ENCODE measurements at regions not wholly inside any gene's neighbourhood (a gene's known extent, or its start where the extent isn't known, plus 50 kb on each side); places are given as distances from the start of the nearest gene placed in this dataset.

DNA sequence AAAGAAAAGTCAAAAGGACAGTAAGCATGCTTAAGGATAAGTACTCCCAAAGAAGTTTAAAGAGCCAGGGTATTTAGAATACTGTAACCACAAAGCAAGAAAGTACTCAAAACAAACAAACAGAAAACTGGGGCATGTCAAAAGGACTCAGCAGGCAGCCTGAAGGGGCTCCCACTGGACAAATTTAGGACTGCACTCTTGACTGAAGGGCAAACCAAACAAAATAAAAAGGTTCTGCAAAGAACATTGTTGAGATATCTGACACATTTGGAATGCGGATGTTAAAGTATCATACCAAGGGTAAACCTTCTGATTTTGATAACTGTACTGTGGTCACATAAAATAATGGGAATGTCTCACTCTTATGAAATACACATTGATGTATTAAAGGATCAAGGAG, 157.4 kb downstream of the TNFSF13B start:
- intact Hi-C loops (cut with micrococcal nuclease) = no loop called here
- ChIA-PET POLR2A (no interaction called here), CTCF (no interaction called here)
- H4K20me1 ChIP-seq (ENCODE audit: control insufficient read depth, insufficient read depth, low read length, poor library complexity, severe bottlenecking) = no peaks in the 10 kb centered on the region
- no CpG with 5 or more reads among the region's 1 CpG for WGBS (ENCODE audit: insufficient coverage)
- H3K9me3 ChIP-seq (ENCODE audit: control extremely low read depth in 1 of 3, control insufficient read depth in 2 of 3, insufficient read depth in 1 of 3, low read length in 2 of 3) = no peaks in the 10 kb centered on the region
- no peak for DNase-seq
- no peaks in the 10 kb centered on the region for H3K36me3 ChIP-seq (replicated peaks in 1 of 2; ENCODE audit: control extremely low read depth in 1 of 2, control insufficient read depth in 1 of 2, extremely low read depth in 1 of 2, insufficient read depth in 2 of 2, low read length in 1 of 2)
- H3K4me1 Mint-ChIP-seq = no peaks in the 10 kb centered on the region
- no peak overlapping the region for H3K9ac ChIP-seq (ENCODE audit: low read length)
- H3K27ac ChIP-seq (ENCODE audit: low read length in 2 of 2) = no peak overlapping the region
- H3K4me3 ChIP-seq (ENCODE audit: control extremely low read depth in 1 of 5, extremely low read depth in 1 of 5, insufficient read depth in 1 of 5, low read depth in 2 of 5, low read length in 4 of 5) = no peak overlapping the region
- H2AFZ ChIP-seq (ENCODE audit: insufficient read depth, low read depth, low read length, poor library complexity, severe bottlenecking) = no peak overlapping the region
- no peaks in the 10 kb centered on the region for H3K27me3 Mint-ChIP-seq
- no peak for ATAC-seq (ENCODE audit: low read depth)
- H3K27me3 ChIP-seq (replicated peaks in 1 of 4; ENCODE audit: control extremely low read depth in 1 of 4, control insufficient read depth in 3 of 4, insufficient read depth in 4 of 4, low read length in 3 of 4) = no peaks in the 10 kb centered on the region
- H3K4me3 Mint-ChIP-seq = no peak overlapping the region
- TF ChIP-seq, protein P1, sequence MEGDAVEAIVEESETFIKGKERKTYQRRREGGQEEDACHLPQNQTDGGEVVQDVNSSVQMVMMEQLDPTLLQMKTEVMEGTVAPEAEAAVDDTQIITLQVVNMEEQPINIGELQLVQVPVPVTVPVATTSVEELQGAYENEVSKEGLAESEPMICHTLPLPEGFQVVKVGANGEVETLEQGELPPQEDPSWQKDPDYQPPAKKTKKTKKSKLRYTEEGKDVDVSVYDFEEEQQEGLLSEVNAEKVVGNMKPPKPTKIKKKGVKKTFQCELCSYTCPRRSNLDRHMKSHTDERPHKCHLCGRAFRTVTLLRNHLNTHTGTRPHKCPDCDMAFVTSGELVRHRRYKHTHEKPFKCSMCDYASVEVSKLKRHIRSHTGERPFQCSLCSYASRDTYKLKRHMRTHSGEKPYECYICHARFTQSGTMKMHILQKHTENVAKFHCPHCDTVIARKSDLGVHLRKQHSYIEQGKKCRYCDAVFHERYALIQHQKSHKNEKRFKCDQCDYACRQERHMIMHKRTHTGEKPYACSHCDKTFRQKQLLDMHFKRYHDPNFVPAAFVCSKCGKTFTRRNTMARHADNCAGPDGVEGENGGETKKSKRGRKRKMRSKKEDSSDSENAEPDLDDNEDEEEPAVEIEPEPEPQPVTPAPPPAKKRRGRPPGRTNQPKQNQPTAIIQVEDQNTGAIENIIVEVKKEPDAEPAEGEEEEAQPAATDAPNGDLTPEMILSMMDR (IDR thresholded peaks at IDR 0.05) = no peak
- no peak for TF ChIP-seq EZH2 (IDR thresholded peaks at IDR 0.05; ENCODE audit: borderline replicate concordance, insufficient read depth, low read depth, low read length, poor library complexity, severe bottlenecking)
- no peak overlapping the region for H3K4me2 ChIP-seq (replicated peaks; ENCODE audit: low read depth, low read length, poor library complexity, severe bottlenecking)
- no peak overlapping the region for H3K27ac Mint-ChIP-seq
- no peaks in the 10 kb centered on the region for H3K4me1 ChIP-seq (ENCODE audit: control insufficient read depth in 2 of 2, insufficient read depth in 2 of 2, low read length in 2 of 2)
- no peaks in the 10 kb centered on the region for H3K79me2 ChIP-seq (ENCODE audit: control insufficient read depth, insufficient read depth, low read length)
- no peaks in the 10 kb centered on the region for H3K9me3 Mint-ChIP-seq (ENCODE audit: insufficient read depth)

DNA sequence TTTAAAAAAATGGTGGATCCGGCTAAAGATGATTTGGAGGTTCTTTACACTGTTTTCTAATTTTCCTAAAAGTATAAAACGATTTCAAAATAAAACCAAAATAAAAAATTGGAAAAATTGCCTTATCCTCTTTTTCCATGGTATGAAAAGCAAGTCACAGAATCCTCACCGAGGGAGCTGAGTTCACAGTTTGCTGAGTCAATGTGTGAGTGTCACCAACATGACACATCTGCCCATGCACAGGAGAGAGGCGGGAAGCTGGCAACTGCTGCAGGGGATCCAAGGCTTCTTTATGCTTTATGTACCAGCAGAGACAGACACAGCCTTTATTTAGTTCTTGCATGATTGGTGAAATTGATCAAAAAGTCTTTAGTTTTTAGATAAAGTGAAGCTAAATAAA, 157.8 kb downstream of the TNFSF13B start:
- Histone ChIP-seq H3K27ac (ENCODE audit: low read length in 2 of 2) (no peak overlapping the region), H4K20me1 (ENCODE audit: control insufficient read depth, insufficient read depth, low read length, poor library complexity, severe bottlenecking) (no peaks in the 10 kb centered on the region), H3K9me3 (ENCODE audit: control extremely low read depth in 1 of 3, control insufficient read depth in 2 of 3, insufficient read depth in 1 of 3, low read length in 2 of 3) (no peaks in the 10 kb centered on the region), H3K4me2 (replicated peaks; ENCODE audit: low read depth, low read length, poor library complexity, severe bottlenecking) (no peak overlapping the region), H3K36me3 (replicated peaks in 1 of 2; ENCODE audit: control extremely low read depth in 1 of 2, control insufficient read depth in 1 of 2, extremely low read depth in 1 of 2, insufficient read depth in 2 of 2, low read length in 1 of 2) (no peaks in the 10 kb centered on the region), H3K9ac (ENCODE audit: low read length) (no peak overlapping the region), H3K4me3 (ENCODE audit: control extremely low read depth in 1 of 5, extremely low read depth in 1 of 5, insufficient read depth in 1 of 5, low read depth in 2 of 5, low read length in 4 of 5) (no peak overlapping the region), H3K4me1 (ENCODE audit: control insufficient read depth in 2 of 2, insufficient read depth in 2 of 2, low read length in 2 of 2) (no peaks in the 10 kb centered on the region), H3K27me3 (replicated peaks in 1 of 4; ENCODE audit: control extremely low read depth in 1 of 4, control insufficient read depth in 3 of 4, insufficient read depth in 4 of 4, low read length in 3 of 4) (no peaks in the 10 kb centered on the region), H2AFZ (ENCODE audit: insufficient read depth, low read depth, low read length, poor library complexity, severe bottlenecking) (no peak overlapping the region), H3K79me2 (ENCODE audit: control insufficient read depth, insufficient read depth, low read length) (no peaks in the 10 kb centered on the region)
- Mint-ChIP-seq H3K27ac (no peak overlapping the region), H3K4me1 (no peaks in the 10 kb centered on the region), H3K4me3 (no peak overlapping the region), H3K27me3 (no peaks in the 10 kb centered on the region), H3K9me3 (ENCODE audit: insufficient read depth) (no peaks in the 10 kb centered on the region)
- DNase-seq = no peak
- TF ChIP-seq, protein P1 (IDR thresholded peaks at IDR 0.05) = no peak
- TF ChIP-seq EZH2 (IDR thresholded peaks at IDR 0.05; ENCODE audit: borderline replicate concordance, insufficient read depth, low read depth, low read length, poor library complexity, severe bottlenecking) = no peak
- ChIA-PET CTCF (no interaction called here), POLR2A (no interaction called here)
- 86% methylated on average over 2 of the region's 4 CpGs for WGBS (ENCODE audit: insufficient coverage)
- ATAC-seq (ENCODE audit: low read depth) = no peak
- intact Hi-C loops (cut with micrococcal nuclease) = no loop called here
